ENCODE measurements at regions not wholly inside any gene's neighbourhood (a gene's known extent, or its start where the extent isn't known, plus 50 kb on each side); places are given as distances from the start of the nearest gene placed in this dataset.
"Not testable (repeated sequence)": the region's sequence is repeated elsewhere in the genome, so short reads cannot be mapped to it uniquely, and the experiment has no call there.

- Histone ChIP-seq H3K27ac (no peak overlapping the region), H3K4me3 (no peak overlapping the region), H3K4me1 (replicated peaks in 1 of 2) (peaks cover 0 to 5% of the 10 kb centered on the region in 2 donors)
- in situ Hi-C loops (cut with MboI; ENCODE audit: low pct_unique_long_range_greater_than_20kb in 2 of 9, low sequenced_read_pairs in 9 of 9, unreplicated experiment in 9 of 9): loop anchor here in 2 of 9 experiments (25.0 kb wide), 1 partner anchor 360 kb away; no protein-coding TSS in a partner anchor
- ATAC-seq (replicated peaks in 6 of 8): no peak
- 61 to 92% (median 76%) methylated on average over 1 to 4 of the region's 4 CpGs for WGBS, 10 experiments
Observed at GRCh38 chr6:144947398-144947976, 662.4 kb downstream of the UTRN start.

GRCh38 chr6:144951730-144952437 lies 666.7 kb downstream of the UTRN start:
- no peak for ATAC-seq (replicated peaks in 6 of 8)
- H3K4me3 ChIP-seq: no peak overlapping the region
- in situ Hi-C loops (cut with MboI; ENCODE audit: low pct_unique_long_range_greater_than_20kb in 2 of 9, low sequenced_read_pairs in 9 of 9, unreplicated experiment in 9 of 9): no loop called here
- no peak overlapping the region for H3K27ac ChIP-seq
- no peaks in the 10 kb centered on the region for H3K4me1 ChIP-seq (replicated peaks in 1 of 2)
- 42 to 88% (median 60%) methylated on average over 1 to 3 of the region's 3 CpGs; no CpG with 5 or more reads in 2 of the 10 experiments for WGBS, 10 experiments

GRCh38 chr6:144952456-144953240 lies 667.5 kb downstream of the UTRN start:
- 50 to 100% (median 82%) methylated on average over 1 to 3 of the region's 3 CpGs for whole genome bisulfite sequencing, 10 experiments
- Histone ChIP-seq H3K4me1 (replicated peaks in 1 of 2) (no peaks in the 10 kb centered on the region), H3K27ac (no peak overlapping the region), H3K4me3 (no peak overlapping the region)
- in situ Hi-C loops (cut with MboI; ENCODE audit: low pct_unique_long_range_greater_than_20kb in 2 of 9, low sequenced_read_pairs in 9 of 9, unreplicated experiment in 9 of 9): no loop called here
- ATAC-seq (replicated peaks in 6 of 8): no peak

- Histone ChIP-seq H3K4me3 (no peak overlapping the region), H3K27ac (no peak overlapping the region), H3K4me1 (replicated peaks in 1 of 2) (no peaks in the 10 kb centered on the region)
- WGBS, 10 experiments: 40 to 100% (median 78%) methylated on average over 1 to 5 of the region's 5 CpGs; no CpG with 5 or more reads in 1 of the 10 experiments
- peak in 5 of 8 experiments; percentile 27 to 42 (median 37) for ATAC-seq (replicated peaks in 6 of 8)
- in situ Hi-C loops (cut with MboI; ENCODE audit: low pct_unique_long_range_greater_than_20kb in 2 of 9, low sequenced_read_pairs in 9 of 9, unreplicated experiment in 9 of 9): no loop called here
Observed at GRCh38 chr6:144953552-144954240, 668.6 kb downstream of the UTRN start.

GRCh38 chr6:144954241-144954556 lies 669.1 kb downstream of the UTRN start:
- 60 to 100% (median 96%) methylated on average over 1 to 2 of the region's 3 CpGs; no CpG with 5 or more reads in 2 of the 10 experiments for WGBS, 10 experiments
- Histone ChIP-seq H3K4me1 (replicated peaks in 1 of 2) (no peaks in the 10 kb centered on the region), H3K4me3 (no peak overlapping the region), H3K27ac (no peak overlapping the region)
- ATAC-seq (replicated peaks in 6 of 8): no peak
- in situ Hi-C loops (cut with MboI; ENCODE audit: low pct_unique_long_range_greater_than_20kb in 2 of 9, low sequenced_read_pairs in 9 of 9, unreplicated experiment in 9 of 9): no loop called here

- no peaks in the 10 kb centered on the region for H3K4me1 ChIP-seq (replicated peaks in 1 of 2)
Observed at GRCh38 chr6:144955392-144955791, 670.3 kb downstream of the UTRN start.

GRCh38 chr6:144955859-144956258 lies 670.7 kb downstream of the UTRN start:
- no peak overlapping the region for H3K4me3 ChIP-seq
- H3K27ac ChIP-seq: no peak overlapping the region
- H3K4me1 ChIP-seq (replicated peaks in 1 of 2): no peaks in the 10 kb centered on the region
- in situ Hi-C loops (cut with MboI; ENCODE audit: low pct_unique_long_range_greater_than_20kb in 2 of 9, low sequenced_read_pairs in 9 of 9, unreplicated experiment in 9 of 9): no loop called here
- 39 to 100% (median 72%) methylated on average over 1 to 3 of the region's 3 CpGs for WGBS, 10 experiments
- ATAC-seq (replicated peaks in 6 of 8): peak in 2 of 8 experiments; percentile 77 to 80

More at GRCh38 chr6:144955392-144955791, 670.3 kb downstream of the UTRN start:
- in situ Hi-C loops (cut with MboI; ENCODE audit: low pct_unique_long_range_greater_than_20kb in 2 of 9, low sequenced_read_pairs in 9 of 9, unreplicated experiment in 9 of 9): no loop called here
- no peak overlapping the region for H3K4me3 ChIP-seq
- H3K27ac ChIP-seq: no peak overlapping the region
- 13 to 100% (median 48%) methylated on average over 1 to 2 of the region's 2 CpGs; no CpG with 5 or more reads in 2 of the 10 experiments for WGBS, 10 experiments
- no peak for ATAC-seq (replicated peaks in 6 of 8)

- H3K4me3 ChIP-seq; H3K4me1 ChIP-seq (replicated peaks in 1 of 2); in situ Hi-C loops (cut with MboI; ENCODE audit: low pct_unique_long_range_greater_than_20kb in 2 of 9, low sequenced_read_pairs in 9 of 9, unreplicated experiment in 9 of 9); H3K27ac ChIP-seq; ATAC-seq (replicated peaks in 6 of 8): not testable (repeated sequence)
Observed at GRCh38 chr6:144956697-144957096, 671.6 kb downstream of the UTRN start.

- ATAC-seq (replicated peaks in 6 of 8): no peak
- H3K4me3 ChIP-seq: no peak overlapping the region
- in situ Hi-C loops (cut with MboI; ENCODE audit: low pct_unique_long_range_greater_than_20kb in 2 of 9, low sequenced_read_pairs in 9 of 9, unreplicated experiment in 9 of 9): no loop called here
- 60 to 100% (median 93%) methylated on average over 1 of the region's 1 CpG; no CpG with 5 or more reads in 6 of the 10 experiments for WGBS, 10 experiments
- no peaks in the 10 kb centered on the region for H3K4me1 ChIP-seq (replicated peaks in 1 of 2)
- no peak overlapping the region for H3K27ac ChIP-seq
Observed at GRCh38 chr6:144957236-144957937, 672.3 kb downstream of the UTRN start.

GRCh38 chr6:144969154-144969553 lies 684.0 kb downstream of the UTRN start:
- in situ Hi-C loops (cut with MboI; ENCODE audit: low pct_unique_long_range_greater_than_20kb in 2 of 9, low sequenced_read_pairs in 9 of 9, unreplicated experiment in 9 of 9): no loop called here
- no peak for ATAC-seq (replicated peaks in 6 of 8)
- peaks cover 5 to 13% of the 10 kb centered on the region in 2 donors for H3K4me1 ChIP-seq (replicated peaks in 1 of 2)
- H3K4me3 ChIP-seq: no peak overlapping the region
- H3K27ac ChIP-seq: no peak overlapping the region
- WGBS, 10 experiments: 43 to 98% (median 61%) methylated on average over 1 to 3 of the region's 3 CpGs; no CpG with 5 or more reads in 4 of the 10 experiments

GRCh38 chr6:144969602-144970272 lies 684.6 kb downstream of the UTRN start:
- in situ Hi-C loops (cut with MboI; ENCODE audit: low pct_unique_long_range_greater_than_20kb in 2 of 9, low sequenced_read_pairs in 9 of 9, unreplicated experiment in 9 of 9): no loop called here
- peaks cover 5 to 13% of the 10 kb centered on the region in 2 donors for H3K4me1 ChIP-seq (replicated peaks in 1 of 2)
- no peak overlapping the region for H3K27ac ChIP-seq
- ATAC-seq (replicated peaks in 6 of 8): peak in 5 of 8 experiments; percentile 64 to 82 (median 75)
- no peak overlapping the region for H3K4me3 ChIP-seq
- WGBS, 10 experiments: 34 to 100% (median 55%) methylated on average over 1 to 6 of the region's 6 CpGs

- H3K4me1 ChIP-seq (replicated peaks in 1 of 2): peaks cover 15 to 16% of the 10 kb centered on the region in 2 donors
- in situ Hi-C loops (cut with MboI; ENCODE audit: low pct_unique_long_range_greater_than_20kb in 2 of 9, low sequenced_read_pairs in 9 of 9, unreplicated experiment in 9 of 9): not testable (repeated sequence)
- 6 to 100% (median 43%) methylated on average over 1 to 6 of the region's 8 CpGs; no CpG with 5 or more reads in 3 of the 10 experiments for WGBS, 10 experiments
Observed at GRCh38 chr6:144977250-144977864, 692.2 kb downstream of the UTRN start.

More at GRCh38 chr6:144977250-144977864, 692.2 kb downstream of the UTRN start:
- H3K27ac ChIP-seq: peak overlapping the region; percentile 30 to 43
- not testable (repeated sequence) for H3K4me3 ChIP-seq
- ATAC-seq (replicated peaks in 6 of 8): peak; percentile 36 to 100 (median 98)

Data from motor neuron (in vitro differentiated cells).